HAP-1 (cell line): ENCODE measurements at regions not wholly inside any gene's neighbourhood (a gene's known extent, or its start where the extent isn't known, plus 50 kb on each side); places are given as distances from the start of the nearest gene placed in this dataset.

ENCODE experiments used
- DNase-seq, 2 experiments: peaks; one replicate each; pipeline ENCODE4 v3.0.0-alpha.2; 2016 to 2020; ENCODE audit warnings: low spot score in 2 of 2
- H3K27me3 ChIP-seq: fragments of 250-450 bp; sonication (Bioruptor Pico); 2 replicates; pipeline ENCODE4 v1.5.1; 2020; ENCODE audit warnings: low read depth, mild to moderate bottlenecking, moderate library complexity
- H3K36me3 ChIP-seq: fragments of 250-450 bp; sonication (Bioruptor Pico); replicated peaks from 2 replicates; pipeline ENCODE4 v1.5.1; 2020; ENCODE audit warnings: mild to moderate bottlenecking
- H3K4me1 ChIP-seq: fragments of 250-450 bp; sonication (Bioruptor Pico); 2 replicates; pipeline ENCODE4 v1.5.1; 2020; ENCODE audit warnings: mild to moderate bottlenecking
- H3K4me3 ChIP-seq: fragments of 250-450 bp; sonication (Bioruptor Pico); 2 replicates; pipeline ENCODE4 v1.5.1; 2020; ENCODE audit warnings: mild to moderate bottlenecking, moderate library complexity
- H3K9me3 ChIP-seq: fragments of 250-450 bp; sonication (Bioruptor Pico); 2 replicates; pipeline ENCODE4 v1.5.1; 2020; ENCODE audit warnings: mild to moderate bottlenecking, moderate library complexity
- in situ Hi-C: fragments of 300-500 bp; cut with MboI; formaldehyde crosslinking; loops from 3 replicates; pipeline ENCODE4 v1.14.3; 2020; ENCODE audit warnings: low sequenced_read_pairs, inconsistent platforms, mixed read lengths

DNA sequence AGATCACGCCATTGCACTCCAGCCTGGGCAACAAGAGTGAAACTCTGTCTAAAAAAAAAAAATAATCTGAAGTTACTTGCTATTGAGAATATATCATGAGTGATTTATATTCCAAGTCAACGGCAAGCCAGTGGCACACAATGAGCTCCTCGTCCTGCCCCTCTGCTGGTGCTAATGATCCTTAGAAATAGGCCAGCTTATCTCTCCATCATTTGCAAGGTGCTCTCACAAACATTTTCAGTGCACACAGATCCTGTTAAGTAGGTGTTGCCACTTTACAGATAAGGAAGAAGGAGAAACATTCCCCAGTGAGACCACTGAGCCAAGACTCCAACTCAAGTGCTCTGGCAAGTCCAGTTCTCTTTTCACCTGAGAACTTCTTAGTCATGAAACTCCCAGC, 91.3 kb upstream of the GPR45 start:
- no peaks in the 10 kb centered on the region for H3K27me3 ChIP-seq
- in situ Hi-C loops, result no loop called here
- H3K36me3 ChIP-seq, result no peaks in the 10 kb centered on the region
- no peak for DNase-seq
- no peaks in the 10 kb centered on the region for H3K9me3 ChIP-seq
- H3K4me1 ChIP-seq, result no peaks in the 10 kb centered on the region
- no peak overlapping the region for H3K4me3 ChIP-seq

DNA sequence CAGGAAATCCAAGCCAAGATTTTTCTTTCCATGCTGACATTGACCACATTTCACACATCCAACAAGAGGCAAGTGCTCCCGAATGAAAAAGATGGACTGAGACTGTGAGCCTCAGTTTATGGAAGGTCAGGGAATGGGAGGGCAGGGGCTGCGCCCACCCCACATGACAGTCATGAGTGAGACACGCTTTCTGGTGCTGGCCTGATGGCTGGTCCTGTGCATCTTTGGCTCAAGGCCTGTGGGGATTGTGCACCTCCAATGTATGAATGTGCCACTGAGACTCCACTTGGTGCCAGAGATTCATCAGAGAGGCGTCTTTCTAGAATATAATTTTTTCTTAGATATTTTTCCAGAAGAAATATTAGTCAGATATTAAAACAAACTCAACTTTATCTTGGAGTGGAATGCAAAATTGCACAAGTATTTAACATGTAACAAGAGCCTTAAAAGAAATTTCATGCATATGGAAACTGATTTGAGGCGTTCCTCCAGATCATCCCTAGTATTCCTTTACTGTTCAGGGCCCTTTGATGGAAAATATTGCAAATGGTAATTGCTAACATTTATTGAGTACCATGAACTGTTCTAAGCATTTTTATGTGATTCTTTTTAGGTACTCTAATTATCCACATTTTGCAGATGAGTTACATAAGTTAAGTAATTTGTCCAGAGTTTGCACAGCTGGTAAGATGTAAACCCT, 87.3 kb upstream of the GPR45 start:
- Histone ChIP-seq H3K4me3 (no peak overlapping the region), H3K36me3 (no peaks in the 10 kb centered on the region), H3K27me3 (no peaks in the 10 kb centered on the region), H3K9me3 (no peaks in the 10 kb centered on the region), H3K4me1 (no peaks in the 10 kb centered on the region)
- DNase-seq, result no peak
- in situ Hi-C loops, result no loop called here

GRCh38 chr2:105156166-105156565, 85.4 kb upstream of the GPR45 start:
- DNase-seq, result no peak
- Histone ChIP-seq H3K36me3 (no peaks in the 10 kb centered on the region), H3K4me3 (no peak overlapping the region), H3K27me3 (no peaks in the 10 kb centered on the region), H3K9me3 (no peaks in the 10 kb centered on the region), H3K4me1 (no peaks in the 10 kb centered on the region)
- in situ Hi-C loops, result no loop called here

- Histone ChIP-seq H3K4me3 (no peak overlapping the region), H3K9me3 (no peaks in the 10 kb centered on the region), H3K27me3 (no peaks in the 10 kb centered on the region), H3K4me1 (no peaks in the 10 kb centered on the region), H3K36me3 (no peaks in the 10 kb centered on the region)
- in situ Hi-C loops, result no loop called here
- DNase-seq, result no peak
Measured at GRCh38 chr2:105158002-105158401, 83.5 kb upstream of the GPR45 start.

DNA sequence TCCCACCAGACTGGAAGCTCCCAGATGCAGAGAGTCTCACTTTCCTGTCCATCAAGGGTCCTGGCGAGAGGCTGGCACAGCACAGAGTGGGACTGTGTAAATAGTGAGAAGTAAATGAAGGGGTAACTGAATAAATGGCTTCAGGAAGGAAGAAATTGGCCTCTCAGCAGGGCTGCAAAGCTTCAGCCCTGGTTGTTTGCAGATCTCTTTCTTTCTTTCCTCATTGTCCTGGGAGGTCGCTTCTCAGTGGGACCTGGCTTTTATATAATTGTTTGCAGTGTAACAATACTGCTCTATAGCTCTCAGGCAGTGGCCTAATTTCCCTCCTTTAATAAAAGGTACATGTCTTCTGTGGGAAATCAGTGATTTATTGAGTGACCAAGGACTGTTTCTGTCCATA, 74.9 kb upstream of the GPR45 start:
- Histone ChIP-seq H3K4me3 (no peak overlapping the region), H3K27me3 (peaks cover 4% of the 10 kb centered on the region; the same call in 1 of the 2 replicates), H3K9me3 (no peaks in the 10 kb centered on the region), H3K36me3 (no peaks in the 10 kb centered on the region), H3K4me1 (no peaks in the 10 kb centered on the region)
- in situ Hi-C loops, result no loop called here
- no peak for DNase-seq

DNA sequence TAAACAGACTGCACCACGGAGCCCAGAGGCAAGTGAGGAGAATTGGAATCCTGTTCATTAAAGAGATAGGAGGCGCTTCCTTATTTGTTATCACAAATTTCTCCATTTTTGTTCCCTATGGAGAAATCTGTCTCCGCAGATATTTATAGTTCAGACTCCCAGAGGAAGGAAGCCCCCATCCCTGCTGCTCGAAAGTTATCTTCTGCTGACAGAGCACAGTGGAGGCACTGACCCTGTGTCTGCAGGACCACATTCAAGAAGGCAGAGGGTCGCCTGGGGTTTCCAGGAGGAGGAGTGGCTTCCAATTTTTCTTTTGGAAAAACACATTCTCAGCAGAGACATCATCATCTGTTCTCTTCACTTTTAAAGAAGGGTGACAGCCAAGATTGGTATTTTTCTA, 73.0 kb upstream of the GPR45 start:
- DNase-seq, result no peak
- no peaks in the 10 kb centered on the region for H3K36me3 ChIP-seq
- H3K9me3 ChIP-seq, result no peaks in the 10 kb centered on the region
- no peaks in the 10 kb centered on the region for H3K4me1 ChIP-seq
- in situ Hi-C loops, result no loop called here
- no peak overlapping the region for H3K4me3 ChIP-seq
- H3K27me3 ChIP-seq, result peaks cover 4% of the 10 kb centered on the region; the same call in 1 of the 2 replicates

- in situ Hi-C loops, result no loop called here
- H3K4me3 ChIP-seq, result no peak overlapping the region
- no peaks in the 10 kb centered on the region for H3K27me3 ChIP-seq
- DNase-seq, result no peak
- no peaks in the 10 kb centered on the region for H3K4me1 ChIP-seq
- no peaks in the 10 kb centered on the region for H3K9me3 ChIP-seq
- H3K36me3 ChIP-seq, result no peaks in the 10 kb centered on the region
Measured at GRCh38 chr2:105175231-105175630, 66.3 kb upstream of the GPR45 start.

DNA sequence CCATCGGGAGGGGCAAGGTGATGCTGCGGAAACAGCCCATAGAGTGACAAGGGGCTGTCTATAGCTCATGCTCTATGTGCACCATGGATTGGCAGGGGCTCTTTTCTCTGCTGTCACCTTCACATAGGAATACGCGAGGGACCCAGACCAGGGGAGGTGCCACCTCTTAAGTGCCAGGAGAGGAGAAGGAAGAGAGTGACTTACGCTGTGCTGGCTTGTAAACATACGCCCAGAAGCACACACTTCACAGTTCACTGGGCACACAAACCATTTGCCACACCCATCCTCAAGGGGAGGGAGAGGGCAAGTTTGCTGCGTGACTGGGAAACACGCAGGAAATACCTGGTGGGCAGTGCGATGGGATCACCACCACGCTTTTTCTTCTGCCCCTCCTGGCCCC, 65.1 kb upstream of the GPR45 start:
- H3K36me3 ChIP-seq, result no peaks in the 10 kb centered on the region
- H3K27me3 ChIP-seq, result no peaks in the 10 kb centered on the region
- no peak overlapping the region for H3K4me3 ChIP-seq
- H3K4me1 ChIP-seq, result no peaks in the 10 kb centered on the region
- in situ Hi-C loops, result no loop called here
- no peak for DNase-seq
- no peaks in the 10 kb centered on the region for H3K9me3 ChIP-seq

GRCh38 chr2:105177008-105177407, 64.5 kb upstream of the GPR45 start:
- H3K36me3 ChIP-seq, result no peaks in the 10 kb centered on the region
- H3K4me3 ChIP-seq, result no peak overlapping the region
- no peak for DNase-seq
- in situ Hi-C loops, result no loop called here
- H3K4me1 ChIP-seq, result no peaks in the 10 kb centered on the region
- H3K27me3 ChIP-seq, result no peaks in the 10 kb centered on the region; the same call in 1 of the 2 replicates
- no peaks in the 10 kb centered on the region for H3K9me3 ChIP-seq

DNA sequence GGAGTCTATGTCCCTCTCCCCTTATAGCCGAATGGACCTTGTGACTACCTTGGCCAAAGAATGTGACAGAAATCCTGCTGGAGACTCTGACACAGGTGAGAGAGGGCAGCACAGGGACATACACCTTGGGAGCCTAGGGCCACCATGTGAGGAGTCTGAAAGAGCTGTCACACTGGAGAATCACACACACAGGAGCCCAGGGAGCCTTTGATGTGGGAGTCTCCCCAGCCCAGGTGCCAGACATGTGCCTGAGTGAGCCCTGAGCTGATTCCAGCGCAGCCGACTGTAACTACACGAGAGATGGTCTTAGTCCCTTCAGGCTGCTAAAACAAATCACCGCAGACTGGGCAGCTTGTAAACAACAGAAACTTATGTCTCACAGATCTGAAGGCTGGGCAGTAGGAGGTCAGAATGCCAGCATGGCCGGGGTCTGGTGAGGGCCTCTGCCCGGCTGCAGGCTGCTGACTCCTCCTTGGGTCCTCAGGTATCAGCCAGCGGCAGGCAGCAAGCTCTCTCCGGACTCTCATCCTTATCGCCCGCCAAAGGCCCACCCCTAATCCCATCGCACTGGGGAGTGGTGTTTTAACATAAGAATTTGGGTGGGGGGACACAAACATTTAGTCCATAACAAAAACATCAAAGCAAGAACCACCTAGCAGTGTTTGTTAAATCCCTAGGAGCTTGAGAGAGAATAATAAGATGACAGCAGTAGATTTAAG, 63.8 kb upstream of the GPR45 start:
- no peaks in the 10 kb centered on the region for H3K4me1 ChIP-seq
- no peak overlapping the region for H3K4me3 ChIP-seq
- H3K36me3 ChIP-seq, result no peaks in the 10 kb centered on the region
- H3K9me3 ChIP-seq, result no peaks in the 10 kb centered on the region
- in situ Hi-C loops, result no loop called here
- no peak for DNase-seq
- H3K27me3 ChIP-seq, result no peaks in the 10 kb centered on the region; the same call in 1 of the 2 replicates

- in situ Hi-C loops, result no loop called here
- H3K27me3 ChIP-seq, result no peaks in the 10 kb centered on the region; the same call in 1 of the 2 replicates
- no peaks in the 10 kb centered on the region for H3K4me1 ChIP-seq
- no peaks in the 10 kb centered on the region for H3K36me3 ChIP-seq
- peak; percentile 23 to 27 for DNase-seq
- H3K9me3 ChIP-seq, result no peaks in the 10 kb centered on the region
- H3K4me3 ChIP-seq, result no peak overlapping the region
Measured at GRCh38 chr2:105179469-105180372, 61.8 kb upstream of the GPR45 start.

- H3K27me3 ChIP-seq, result no peaks in the 10 kb centered on the region; the same call in 1 of the 2 replicates
Measured at GRCh38 chr2:105180491-105180972, 61.0 kb upstream of the GPR45 start.

GRCh38 chr2:105181282-105181681, 60.3 kb upstream of the GPR45 start:
- no peaks in the 10 kb centered on the region for H3K9me3 ChIP-seq
- H3K36me3 ChIP-seq, result no peaks in the 10 kb centered on the region
- H3K4me3 ChIP-seq, result no peak overlapping the region
- H3K27me3 ChIP-seq, result no peaks in the 10 kb centered on the region; the same call in 1 of the 2 replicates
- DNase-seq, result no peak
- in situ Hi-C loops, result no loop called here
- no peaks in the 10 kb centered on the region for H3K4me1 ChIP-seq

More at GRCh38 chr2:105180491-105180972, 61.0 kb upstream of the GPR45 start:
- no peaks in the 10 kb centered on the region for H3K4me1 ChIP-seq
- DNase-seq, result no peak
- H3K9me3 ChIP-seq, result no peaks in the 10 kb centered on the region
- no peaks in the 10 kb centered on the region for H3K36me3 ChIP-seq
- H3K4me3 ChIP-seq, result no peak overlapping the region
- in situ Hi-C loops, result no loop called here
